OCI-LY7 (cell line): ENCODE measurements at regions not wholly inside any gene's neighbourhood (a gene's known extent, or its start where the extent isn't known, plus 50 kb on each side); places are given as distances from the start of the nearest gene placed in this dataset. TPM values are rescaled to one million over a fixed set of nuclear protein-coding genes. Genes with fewer than 3 reads are reported as not detected.

Experiments used
- BruUV-seq: library from RNA; stranded (reverse); fragments of 400-500 nt; replicated peaks from 2 replicates; lab custom pipeline; 2021; lab: Mats Ljungman, UMichigan
- CTCF ChIA-PET: fragments of 300-600 bp; sonication (Branson Sonifier 250); formaldehyde crosslinking; loops from one replicate; lab custom pipeline; 2022; ENCODE audit warnings: antibody characterized with exemption; ENCODE audit not compliant: unreplicated experiment; lab: Charles Lee
- POLR2A ChIA-PET: fragments of 300-600 bp; sonication (Branson Sonifier 250); formaldehyde crosslinking; loops from one replicate; lab custom pipeline; 2022; ENCODE audit warnings: antibody characterized with exemption; lab: Charles Lee
- DNase-seq: peaks from one replicate; pipeline ENCODE4 v3.0.0-alpha.2; 2015; ENCODE audit warnings: low spot score
- H2AFZ ChIP-seq: fragments of 200-600 bp; sonication (generic), shearing (Covaris generic); 2 replicates; pipeline ENCODE4 v1.6.1; 2014; ENCODE audit warnings: mild to moderate bottlenecking, antibody characterized with exemption, low read length, moderate library complexity
- H3K27ac ChIP-seq: fragments of 200-600 bp; sonication (generic); 2 replicates; pipeline ENCODE4 v1.5.1; 2014; ENCODE audit warnings: mixed run types, low read depth, mild to moderate bottlenecking, moderate library complexity, low read length, inconsistent platforms; ENCODE audit not compliant: poor library complexity, severe bottlenecking
- H3K36me3 ChIP-seq: fragments of 200-600 bp; sonication (generic); 2 replicates; pipeline ENCODE4 v1.6.1; 2014; ENCODE audit warnings: mild to moderate bottlenecking, antibody characterized with exemption, low read length, moderate library complexity, mixed read lengths; ENCODE audit not compliant: insufficient read depth
- H3K4me1 ChIP-seq: fragments of 200-600 bp; sonication (generic); 2 replicates; pipeline ENCODE4 v1.5.1; 2014; ENCODE audit warnings: mild to moderate bottlenecking, low read length; ENCODE audit not compliant: insufficient read depth, poor library complexity, severe bottlenecking
- H3K4me2 ChIP-seq: fragments of 200-600 bp; sonication (generic); 2 replicates; pipeline ENCODE4 v1.6.1; 2014; ENCODE audit warnings: mild to moderate bottlenecking, low read length
- H3K4me3 ChIP-seq: fragments of 200-600 bp; sonication (generic); 2 replicates; pipeline ENCODE4 v1.5.1; 2014; ENCODE audit warnings: mild to moderate bottlenecking, low read depth, low read length; ENCODE audit not compliant: poor library complexity, severe bottlenecking
- H3K79me2 ChIP-seq: fragments of 200-600 bp; sonication (generic); 2 replicates; pipeline ENCODE4 v1.6.1; 2016; ENCODE audit warnings: low read depth, mild to moderate bottlenecking, low read length, moderate library complexity, mixed read lengths; ENCODE audit not compliant: insufficient read depth
- H3K9me2 ChIP-seq: fragments of 200-600 bp; sonication (generic); 2 replicates; pipeline ENCODE4 v1.6.1; 2016; ENCODE audit warnings: mild to moderate bottlenecking, low read length, mixed read lengths; ENCODE audit not compliant: insufficient read depth
- H3K9me3 ChIP-seq: fragments of 200-600 bp; sonication (generic); 2 replicates; pipeline ENCODE4 v1.6.1; 2014; ENCODE audit warnings: mild to moderate bottlenecking, mixed run types, low read length, mixed read lengths
- H4K20me1 ChIP-seq: fragments of 200-600 bp; sonication (generic); 2 replicates; pipeline ENCODE4 v1.6.1; 2014; ENCODE audit warnings: mild to moderate bottlenecking, antibody characterized with exemption, low read length, moderate library complexity, mixed read lengths; ENCODE audit not compliant: insufficient read depth
- CTCF ChIP-seq: fragments of 200-600 bp; sonication (generic); conservative IDR thresholded peaks from 2 replicates; pipeline ENCODE4 v1.5.1; 2014; ENCODE audit warnings: mild to moderate bottlenecking, antibody characterized with exemption, low read length, moderate library complexity, mixed read lengths
- EZH2phosphoT487 ChIP-seq: fragments of 200-600 bp; sonication (generic); IDR thresholded peaks from 2 replicates; pipeline ENCODE4 v1.6.1; 2018; ENCODE audit warnings: low read depth, borderline replicate concordance, mild to moderate bottlenecking, mixed run types, antibody characterized with exemption, low read length, moderate library complexity, mixed read lengths
- intact Hi-C: fragments of 100-400 bp; cut with micrococcal nuclease; formaldehyde crosslinking; loops from one replicate; pipeline ENCODE4 v1.10.0; 2022; ENCODE audit not compliant: unreplicated experiment
- small RNA-seq: library from RNA; depleted of rRNA; stranded (forward); fragments of <200 nt; gene quantifications from one replicate; pipeline ENCODE3, GENCODE V24; 2014

DNA sequence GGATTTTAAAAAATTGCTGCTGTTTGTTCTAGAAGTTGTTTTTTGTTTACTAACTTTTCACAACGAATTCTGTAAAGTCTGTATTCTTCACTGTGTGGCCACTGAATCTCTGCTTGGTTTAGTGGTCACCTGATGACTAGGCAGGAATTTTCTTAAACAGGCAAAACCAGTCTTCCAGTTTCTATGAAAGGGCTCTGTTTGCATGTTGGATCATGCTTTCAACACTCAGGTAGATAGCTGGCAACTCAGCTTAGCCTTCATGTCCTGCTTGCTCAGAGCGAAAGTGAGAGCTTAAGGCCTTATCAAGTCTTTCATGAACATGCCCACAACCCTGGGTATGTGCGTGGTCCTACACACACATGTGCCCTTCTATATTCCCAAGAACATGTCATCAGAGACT lies 52.4 kb upstream of the CCDC190 start:
- POLR2A ChIA-PET, result interaction anchor here (1.2 kb wide), 1 partner anchor 25 kb away, joined by 4 read pairs; no protein-coding TSS in a partner anchor
- no peaks in the 10 kb centered on the region for H3K79me2 ChIP-seq
- no peaks in the 10 kb centered on the region for H3K9me3 ChIP-seq
- H3K4me3 ChIP-seq, result no peak overlapping the region
- no peak overlapping the region for H3K4me2 ChIP-seq
- CTCF ChIA-PET, result no interaction called here
- TF ChIP-seq CTCF, result no peak
- TF ChIP-seq EZH2phosphoT487, result no peak
- BruUV-seq, result no TSS peak
- H3K36me3 ChIP-seq, result no peaks in the 10 kb centered on the region
- no peaks in the 10 kb centered on the region for H3K9me2 ChIP-seq
- H3K4me1 ChIP-seq, result no peaks in the 10 kb centered on the region
- no peak overlapping the region for H2AFZ ChIP-seq
- intact Hi-C loops, result no loop called here
- H3K27ac ChIP-seq, result no peak overlapping the region
- no peak for DNase-seq
- H4K20me1 ChIP-seq, result no peaks in the 10 kb centered on the region

DNA sequence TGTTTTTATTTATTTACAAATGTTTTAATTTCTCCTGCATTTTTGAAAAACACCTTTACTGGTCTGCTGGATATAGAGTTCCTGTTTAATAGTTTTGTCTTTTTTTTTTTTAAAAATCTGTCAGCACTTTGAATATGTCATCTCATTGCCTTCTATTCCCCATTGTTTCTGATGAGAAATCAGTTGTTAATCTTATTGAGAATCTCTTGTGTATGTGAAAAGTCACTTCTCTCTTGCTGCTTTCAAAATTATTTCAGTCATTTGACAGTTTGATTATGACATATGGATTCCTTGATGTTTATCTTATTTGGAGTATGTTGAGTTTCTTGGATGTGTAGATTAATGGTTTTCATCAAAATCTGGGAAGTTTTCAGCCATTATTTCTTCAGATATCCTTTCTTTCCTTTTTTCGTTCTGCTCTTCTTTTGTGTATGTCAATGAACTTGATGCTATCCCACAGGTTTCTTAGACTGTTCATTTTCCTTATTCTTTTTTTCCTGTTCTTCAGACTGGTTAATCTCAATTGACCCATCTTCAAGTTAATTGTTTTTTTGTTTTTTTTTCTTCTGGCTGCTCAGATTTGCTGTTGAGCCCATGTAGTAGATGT lies 51.2 kb upstream of the CCDC190 start:
- H4K20me1 ChIP-seq, result no peaks in the 10 kb centered on the region
- no peak for DNase-seq
- H3K4me1 ChIP-seq, result no peaks in the 10 kb centered on the region
- H3K79me2 ChIP-seq, result no peaks in the 10 kb centered on the region
- intact Hi-C loops, result no loop called here
- no TSS peak for BruUV-seq
- H2AFZ ChIP-seq, result no peak overlapping the region
- CTCF ChIA-PET, result no interaction called here
- POLR2A ChIA-PET, result no interaction called here
- no peak overlapping the region for H3K4me3 ChIP-seq
- H3K4me2 ChIP-seq, result no peak overlapping the region
- no peaks in the 10 kb centered on the region for H3K9me3 ChIP-seq
- H3K36me3 ChIP-seq, result no peaks in the 10 kb centered on the region
- no peaks in the 10 kb centered on the region for H3K9me2 ChIP-seq
- TF ChIP-seq CTCF (no peak), EZH2phosphoT487 (no peak)
- H3K27ac ChIP-seq, result no peak overlapping the region

Small RNA genes in the stretch of these regions (small RNA-seq; reads per million reads assigned to genes)
- gene AL392003.1, result not detected
